Lung (tissue), 11 donors: ENCODE measurements at regions not wholly inside any gene's neighbourhood (a gene's known extent, or its start where the extent isn't known, plus 50 kb on each side); places are given as distances from the start of the nearest gene placed in this dataset.

Source experiments
- ATAC-seq: fragments of 200-7000 bp; cut with Tn5 transposase; one replicate; pipeline ENCODE4 v1.9.1; 2020; ENCODE audit warnings: moderate number of reproducible peaks; ENCODE audit not compliant: insufficient read depth, low FRiP score
- DNase-seq, 3 donors: peaks; one replicate each; pipeline ENCODE4 v3.0.0-alpha.2; 2013 to 2017
- H3K27ac ChIP-seq, 2 donors: one replicate each; pipeline ENCODE4 v1.5.1; 2013; ENCODE audit warnings: mild to moderate bottlenecking in 2 of 2, moderate library complexity in 2 of 2, control low read depth in 1 of 2, inconsistent platforms in 1 of 2, low read depth in 1 of 2, low read length in 1 of 2
- H3K27me3 ChIP-seq, 3 donors: one replicate each; pipeline ENCODE4 v1.5.1; 2013; ENCODE audit warnings: low read length in 2 of 3; ENCODE audit not compliant: control insufficient read depth in 3 of 3, insufficient read depth in 3 of 3
- H3K36me3 ChIP-seq, 4 donors: one replicate each; pipeline ENCODE4 v1.5.1; 2013; ENCODE audit warnings: low read length in 4 of 4, mild to moderate bottlenecking in 1 of 4, moderate library complexity in 1 of 4; ENCODE audit not compliant: control insufficient read depth in 4 of 4, insufficient read depth in 4 of 4
- H3K4me1 ChIP-seq, 5 donors: one replicate each; pipeline ENCODE4 v1.5.1; 2013; ENCODE audit warnings: low read length in 5 of 5, mild to moderate bottlenecking in 2 of 5, moderate library complexity in 1 of 5; ENCODE audit not compliant: control insufficient read depth in 5 of 5, insufficient read depth in 5 of 5
- H3K4me3 ChIP-seq: one replicate; pipeline ENCODE4 v1.5.1; 2013; ENCODE audit warnings: mild to moderate bottlenecking, control low read depth, moderate library complexity
- H3K9ac ChIP-seq, 2 donors: one replicate each; pipeline ENCODE4 v1.5.1; 2013; ENCODE audit warnings: low read length in 2 of 2, control low read depth in 1 of 2; ENCODE audit not compliant: insufficient read depth in 1 of 2
- H3K9me3 ChIP-seq, 4 donors: one replicate each; pipeline ENCODE4 v1.5.1; 2013; ENCODE audit warnings: low read length in 3 of 4, mild to moderate bottlenecking in 1 of 4, moderate library complexity in 1 of 4; ENCODE audit not compliant: control insufficient read depth in 4 of 4, insufficient read depth in 3 of 4
- WGBS, 2 donors: extraction: QIAGEN DNeasy Blood & Tissue Kit; methylation state at CpG; one replicate each; pipeline ENCODE4 v1.1.7; 2013; 5-methylcytosine and 5-hydroxymethylcytosine counted together
- TF ChIP-seq, protein P1 (sequence below): IDR thresholded peaks from 2 replicates; pipeline ENCODE4 v1.5.1; 2012; ENCODE audit warnings: mild to moderate bottlenecking; ENCODE audit errors: control extremely low read depth, extremely low read depth
- donor health status: control.
- donor health status: control.
- donor health status: Bipolar disorder and iron deficiency.
- donor health status: healthy.
- donor health status: DM: yes; HTN: yes; CAD: no.

DNA sequence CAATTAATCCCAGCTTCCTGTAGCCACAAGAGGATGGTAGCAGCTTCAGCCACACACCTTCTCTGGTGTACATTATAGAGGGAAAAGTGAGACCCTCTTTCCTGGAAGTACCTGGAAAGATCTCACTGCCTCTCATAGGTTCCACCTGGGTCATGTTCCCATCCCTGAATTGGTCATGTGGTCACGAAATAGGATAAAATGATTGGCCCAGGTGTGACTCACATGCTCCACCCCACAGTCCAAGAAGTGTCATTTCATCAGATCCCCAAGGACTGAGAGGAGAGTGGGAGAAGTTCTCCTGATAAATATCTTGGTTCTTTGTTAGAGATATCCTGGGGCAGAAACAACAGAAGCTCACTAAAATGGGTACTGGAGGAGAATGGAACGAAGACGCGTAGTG lies 142.4 kb downstream of the QRSL1 start:
- no peaks in the 10 kb centered on the region for H3K4me1 ChIP-seq
- no peak for DNase-seq
- no peaks in the 10 kb centered on the region for H3K27me3 ChIP-seq
- peaks cover 0 to 9% (median 0%) of the 10 kb centered on the region in 4 donors for H3K9me3 ChIP-seq
- WGBS, 2 donors, result 94 to 98% methylated on average over 4 of the region's 4 CpGs
- H3K9ac ChIP-seq, result no peak overlapping the region
- no peak for ATAC-seq
- H3K27ac ChIP-seq, result no peak overlapping the region
- no peak overlapping the region for H3K4me3 ChIP-seq
- no peaks in the 10 kb centered on the region for H3K36me3 ChIP-seq
- TF ChIP-seq, protein P1, sequence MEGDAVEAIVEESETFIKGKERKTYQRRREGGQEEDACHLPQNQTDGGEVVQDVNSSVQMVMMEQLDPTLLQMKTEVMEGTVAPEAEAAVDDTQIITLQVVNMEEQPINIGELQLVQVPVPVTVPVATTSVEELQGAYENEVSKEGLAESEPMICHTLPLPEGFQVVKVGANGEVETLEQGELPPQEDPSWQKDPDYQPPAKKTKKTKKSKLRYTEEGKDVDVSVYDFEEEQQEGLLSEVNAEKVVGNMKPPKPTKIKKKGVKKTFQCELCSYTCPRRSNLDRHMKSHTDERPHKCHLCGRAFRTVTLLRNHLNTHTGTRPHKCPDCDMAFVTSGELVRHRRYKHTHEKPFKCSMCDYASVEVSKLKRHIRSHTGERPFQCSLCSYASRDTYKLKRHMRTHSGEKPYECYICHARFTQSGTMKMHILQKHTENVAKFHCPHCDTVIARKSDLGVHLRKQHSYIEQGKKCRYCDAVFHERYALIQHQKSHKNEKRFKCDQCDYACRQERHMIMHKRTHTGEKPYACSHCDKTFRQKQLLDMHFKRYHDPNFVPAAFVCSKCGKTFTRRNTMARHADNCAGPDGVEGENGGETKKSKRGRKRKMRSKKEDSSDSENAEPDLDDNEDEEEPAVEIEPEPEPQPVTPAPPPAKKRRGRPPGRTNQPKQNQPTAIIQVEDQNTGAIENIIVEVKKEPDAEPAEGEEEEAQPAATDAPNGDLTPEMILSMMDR, result no peak

DNA sequence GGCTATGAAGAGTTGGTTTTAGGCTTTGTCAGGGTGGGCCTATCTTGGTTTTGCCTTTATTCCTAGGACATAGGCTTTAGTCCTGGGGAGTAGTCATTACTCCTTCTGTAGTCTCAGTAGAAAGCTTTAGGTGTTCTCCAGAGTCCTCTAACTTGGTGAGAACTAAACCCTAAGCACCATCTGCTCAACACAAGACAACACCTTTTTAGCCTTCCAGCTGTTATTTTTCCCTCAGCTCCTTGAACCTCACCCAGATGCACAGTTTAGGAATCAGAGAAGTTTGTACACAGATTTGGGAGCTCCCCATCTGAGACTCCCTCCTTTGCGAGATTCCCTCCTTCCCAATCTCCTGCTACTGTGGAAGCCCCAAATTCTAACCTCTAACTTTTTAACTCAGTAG lies 141.3 kb downstream of the QRSL1 start:
- Histone ChIP-seq H3K4me1 (no peaks in the 10 kb centered on the region), H3K27ac (no peak overlapping the region), H3K9me3 (peaks cover 0 to 9% (median 0%) of the 10 kb centered on the region in 4 donors), H3K4me3 (no peak overlapping the region), H3K36me3 (no peaks in the 10 kb centered on the region), H3K9ac (no peak overlapping the region), H3K27me3 (no peaks in the 10 kb centered on the region)
- TF ChIP-seq, protein P1, result no peak
- DNase-seq (no peak), ATAC-seq (no peak)
- 93 to 97% methylated on average over 1 of the region's 1 CpG for WGBS, 2 donors

DNA sequence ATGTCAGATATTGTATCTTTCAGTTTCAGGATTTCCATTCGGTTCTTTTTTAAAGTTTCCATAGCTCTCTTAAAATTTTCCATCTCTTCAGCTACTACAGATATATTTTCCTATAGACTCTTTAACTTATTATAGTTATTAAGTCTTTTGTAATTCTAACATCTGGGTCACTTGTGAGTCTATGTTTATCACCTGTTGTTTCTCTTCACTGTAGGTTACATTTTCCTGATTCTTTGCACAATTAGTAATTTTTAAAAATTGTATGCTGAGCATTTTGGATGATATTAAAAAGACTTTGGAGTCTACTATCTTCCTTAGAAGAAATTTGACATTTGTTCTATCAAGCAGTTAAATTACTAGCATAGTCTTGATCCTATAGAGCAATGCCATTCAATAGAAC lies 140.7 kb downstream of the QRSL1 start:
- H3K27ac ChIP-seq, result no peak overlapping the region
- H3K4me1 ChIP-seq, result no peaks in the 10 kb centered on the region
- WGBS, 2 donors, result 91 to 94% methylated on average over 1 of the region's 1 CpG
- H3K9ac ChIP-seq, result no peak overlapping the region
- no peak overlapping the region for H3K4me3 ChIP-seq
- H3K36me3 ChIP-seq, result no peaks in the 10 kb centered on the region
- TF ChIP-seq, protein P1, result no peak
- no peak for DNase-seq
- H3K9me3 ChIP-seq, result peaks cover 0 to 9% (median under 1%) of the 10 kb centered on the region in 4 donors
- no peak for ATAC-seq
- no peaks in the 10 kb centered on the region for H3K27me3 ChIP-seq

DNA sequence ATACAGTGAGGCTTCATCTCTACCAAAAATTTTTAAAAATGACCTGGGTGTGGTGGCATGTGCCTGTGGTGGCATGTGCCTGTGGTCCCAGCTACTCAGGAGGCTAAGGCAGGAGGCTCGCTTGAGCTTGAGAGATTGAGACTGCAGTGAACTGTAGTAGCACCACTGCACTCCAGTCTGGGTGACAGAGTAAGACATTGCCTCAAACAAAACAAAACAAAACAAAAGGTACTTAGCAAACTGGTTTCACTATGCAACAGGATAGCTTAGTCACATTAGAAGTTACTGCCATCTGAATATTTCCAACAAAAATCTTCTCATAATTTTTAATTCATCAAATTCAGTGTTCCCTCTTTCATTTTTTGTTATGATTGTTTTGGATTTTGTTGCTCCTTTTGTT lies 137.9 kb downstream of the QRSL1 start:
- Histone ChIP-seq H3K27ac (no peak overlapping the region), H3K9me3 (peaks cover 0 to 9% (median 1%) of the 10 kb centered on the region in 4 donors), H3K9ac (no peak overlapping the region), H3K4me3 (no peak overlapping the region), H3K36me3 (no peaks in the 10 kb centered on the region), H3K4me1 (no peaks in the 10 kb centered on the region), H3K27me3 (no peaks in the 10 kb centered on the region)
- TF ChIP-seq, protein P1, result no peak
- DNase-seq (no peak), ATAC-seq (no peak)
- 88 to 100% methylated on average over 1 of the region's 1 CpG for WGBS, 2 donors
